ENCODE measurements at regions not wholly inside any gene's neighbourhood (a gene's known extent, or its start where the extent isn't known, plus 50 kb on each side); places are given as distances from the start of the nearest gene placed in this dataset.

DNA sequence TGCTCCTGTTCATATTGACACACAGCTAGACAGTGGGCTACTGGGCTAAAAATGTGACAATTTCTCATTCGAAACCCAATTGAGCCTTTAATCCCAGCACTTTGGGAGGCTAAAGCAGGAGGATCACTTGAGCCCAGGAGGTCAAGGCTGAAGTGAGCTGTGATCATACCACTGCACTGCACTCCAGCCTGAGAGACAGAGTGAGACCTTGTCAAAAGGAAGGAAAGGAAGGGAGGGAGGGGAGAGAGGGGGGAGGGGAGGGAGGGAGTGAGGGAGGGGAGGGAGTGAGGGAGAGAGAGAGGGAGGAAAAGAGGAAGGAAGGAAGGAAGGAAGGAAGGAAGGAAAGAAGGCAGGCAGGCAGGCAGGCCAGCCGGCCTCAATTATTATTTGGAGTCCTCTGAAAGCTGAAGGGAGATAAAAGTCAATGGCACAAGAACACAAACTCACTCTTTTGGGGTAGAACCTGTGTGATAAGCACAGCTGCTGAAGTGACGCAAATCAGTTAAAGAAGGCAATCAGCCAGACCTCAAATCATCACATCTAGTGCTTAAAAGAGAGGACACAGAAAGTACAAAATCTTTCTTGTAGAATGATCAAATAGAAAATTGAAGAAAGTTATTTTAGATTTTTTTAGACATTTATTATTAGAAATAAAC, 98.1 kb downstream of the CCDC71L start:
- TF ChIP-seq POLR2A (IDR thresholded peaks at IDR 0.05) = no peak
- TF ChIP-seq CTCF (IDR thresholded peaks at IDR 0.05 in 8 of 11, conservative IDR thresholded peaks at IDR 0.05 in 3 of 11) = no peak

Measured in spleen (tissue), 7 donors.